Astrocyte (in vitro differentiated cells and primary cell): ENCODE measurements at regions not wholly inside any gene's neighbourhood (a gene's known extent, or its start where the extent isn't known, plus 50 kb on each side); places are given as distances from the start of the nearest gene placed in this dataset.

ENCODE experiments used
- EZH2 ChIP-seq: IDR thresholded peaks from 2 replicates; pipeline ENCODE4 v1.6.1; 2012; ENCODE audit warnings: mild to moderate bottlenecking, low read length, inconsistent platforms; ENCODE audit not compliant: insufficient read depth
- TF ChIP-seq, protein P1 (sequence below): IDR thresholded peaks from 2 replicates; pipeline ENCODE4 v1.5.1; 2011; ENCODE audit warnings: low read depth, mild to moderate bottlenecking, inconsistent platforms, low read length, moderate library complexity; ENCODE audit not compliant: insufficient read depth

DNA sequence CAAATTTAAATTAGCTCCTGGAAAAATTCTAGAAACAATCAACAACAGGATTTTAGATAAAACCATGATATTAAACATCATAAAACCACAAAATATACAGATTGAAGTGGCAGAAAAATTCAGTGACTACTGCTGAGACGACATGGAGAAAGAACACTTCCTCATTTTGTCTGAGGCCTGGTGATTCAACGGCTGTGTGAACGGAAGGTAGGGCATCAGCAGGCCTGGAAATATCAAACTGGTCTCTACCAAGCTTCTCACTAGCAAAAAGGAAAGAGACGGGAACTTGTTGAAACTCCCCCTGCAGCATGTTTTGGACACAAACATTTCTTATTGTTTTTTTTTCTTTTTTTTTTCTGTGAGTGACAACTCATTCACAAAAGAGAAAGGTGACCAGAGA lies 58.0 kb upstream of the AHI1 start:
- TF ChIP-seq, protein P1, sequence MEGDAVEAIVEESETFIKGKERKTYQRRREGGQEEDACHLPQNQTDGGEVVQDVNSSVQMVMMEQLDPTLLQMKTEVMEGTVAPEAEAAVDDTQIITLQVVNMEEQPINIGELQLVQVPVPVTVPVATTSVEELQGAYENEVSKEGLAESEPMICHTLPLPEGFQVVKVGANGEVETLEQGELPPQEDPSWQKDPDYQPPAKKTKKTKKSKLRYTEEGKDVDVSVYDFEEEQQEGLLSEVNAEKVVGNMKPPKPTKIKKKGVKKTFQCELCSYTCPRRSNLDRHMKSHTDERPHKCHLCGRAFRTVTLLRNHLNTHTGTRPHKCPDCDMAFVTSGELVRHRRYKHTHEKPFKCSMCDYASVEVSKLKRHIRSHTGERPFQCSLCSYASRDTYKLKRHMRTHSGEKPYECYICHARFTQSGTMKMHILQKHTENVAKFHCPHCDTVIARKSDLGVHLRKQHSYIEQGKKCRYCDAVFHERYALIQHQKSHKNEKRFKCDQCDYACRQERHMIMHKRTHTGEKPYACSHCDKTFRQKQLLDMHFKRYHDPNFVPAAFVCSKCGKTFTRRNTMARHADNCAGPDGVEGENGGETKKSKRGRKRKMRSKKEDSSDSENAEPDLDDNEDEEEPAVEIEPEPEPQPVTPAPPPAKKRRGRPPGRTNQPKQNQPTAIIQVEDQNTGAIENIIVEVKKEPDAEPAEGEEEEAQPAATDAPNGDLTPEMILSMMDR: no peak
- no peak for TF ChIP-seq EZH2
